Transverse colon (tissue), 4 donors: ENCODE measurements at regions not wholly inside any gene's neighbourhood (a gene's known extent, or its start where the extent isn't known, plus 50 kb on each side); places are given as distances from the start of the nearest gene placed in this dataset.

Experiments used
- EP300 ChIP-seq: sonication (generic); formaldehyde crosslinking; IDR thresholded peaks from one replicate; pipeline ENCODE4 v1.6.1; 2017; ENCODE audit warnings: antibody characterized with exemption, low read depth
- POLR2A ChIP-seq: fragments of 450-650 bp; IDR thresholded peaks from one replicate; pipeline ENCODE4 v1.6.1; 2016; ENCODE audit warnings: antibody characterized with exemption, mild to moderate bottlenecking, moderate library complexity
- POLR2AphosphoS5 ChIP-seq, 3 donors: sonication (generic); formaldehyde crosslinking; IDR thresholded peaks; one replicate each; pipeline ENCODE4 v1.6.1; 2016; ENCODE audit warnings: antibody characterized with exemption in 3 of 3
- TF ChIP-seq, protein P1 (sequence below), 5 experiments: fragments of 200-600 bp in 3 of 5; fragments of 450-650 bp in 2 of 5; sonication (generic) in 3 of 5; IDR thresholded peaks; 1 replicate in 2 of 5; 2 replicates in 3 of 5; pipeline ENCODE4 v1.5.1; 2016 to 2017; ENCODE audit warnings: antibody characterized with exemption in 5 of 5, inconsistent platforms in 3 of 5, mild to moderate bottlenecking in 2 of 5, moderate library complexity in 1 of 5

DNA sequence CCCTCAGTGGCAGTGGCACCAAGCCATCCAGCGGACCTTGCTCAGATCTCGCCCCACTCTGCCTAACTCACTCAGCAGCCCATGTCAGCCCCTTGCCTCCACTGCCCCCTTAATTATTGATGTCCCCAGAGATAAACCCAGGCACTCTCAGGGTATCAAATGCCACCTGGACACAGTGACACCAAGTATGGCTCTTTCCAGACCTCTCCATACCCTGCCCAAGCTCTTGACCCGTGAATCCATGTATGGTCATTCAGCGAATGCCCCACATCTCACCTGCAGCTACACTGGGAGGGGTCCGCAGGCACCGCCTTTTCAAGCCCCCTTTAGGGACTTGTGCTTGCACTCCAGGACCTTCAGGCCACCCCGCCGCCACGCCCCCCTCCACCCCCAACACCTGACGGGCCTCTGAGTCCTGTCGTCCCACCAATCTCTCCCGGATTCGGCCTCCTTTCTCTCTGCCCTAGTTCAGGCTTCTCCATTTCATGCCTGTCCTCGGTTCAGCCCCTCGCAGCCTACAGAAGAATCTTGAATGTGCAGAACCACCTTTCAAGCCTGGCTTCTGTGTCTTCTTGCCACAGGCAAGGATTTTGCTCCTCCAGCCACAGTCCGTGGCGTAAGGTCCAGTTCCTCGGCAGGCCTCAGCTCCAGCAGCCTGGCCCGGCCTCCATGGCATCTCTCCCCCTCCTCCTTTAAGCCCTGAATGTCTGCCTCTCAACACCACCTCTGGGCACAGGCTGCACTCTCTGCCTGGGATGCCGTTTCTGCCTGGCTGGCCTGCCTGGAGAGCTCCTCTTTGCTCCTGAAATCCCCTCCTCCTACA is 54.1 kb upstream of the ODC1 start:
- TF ChIP-seq, protein P1, sequence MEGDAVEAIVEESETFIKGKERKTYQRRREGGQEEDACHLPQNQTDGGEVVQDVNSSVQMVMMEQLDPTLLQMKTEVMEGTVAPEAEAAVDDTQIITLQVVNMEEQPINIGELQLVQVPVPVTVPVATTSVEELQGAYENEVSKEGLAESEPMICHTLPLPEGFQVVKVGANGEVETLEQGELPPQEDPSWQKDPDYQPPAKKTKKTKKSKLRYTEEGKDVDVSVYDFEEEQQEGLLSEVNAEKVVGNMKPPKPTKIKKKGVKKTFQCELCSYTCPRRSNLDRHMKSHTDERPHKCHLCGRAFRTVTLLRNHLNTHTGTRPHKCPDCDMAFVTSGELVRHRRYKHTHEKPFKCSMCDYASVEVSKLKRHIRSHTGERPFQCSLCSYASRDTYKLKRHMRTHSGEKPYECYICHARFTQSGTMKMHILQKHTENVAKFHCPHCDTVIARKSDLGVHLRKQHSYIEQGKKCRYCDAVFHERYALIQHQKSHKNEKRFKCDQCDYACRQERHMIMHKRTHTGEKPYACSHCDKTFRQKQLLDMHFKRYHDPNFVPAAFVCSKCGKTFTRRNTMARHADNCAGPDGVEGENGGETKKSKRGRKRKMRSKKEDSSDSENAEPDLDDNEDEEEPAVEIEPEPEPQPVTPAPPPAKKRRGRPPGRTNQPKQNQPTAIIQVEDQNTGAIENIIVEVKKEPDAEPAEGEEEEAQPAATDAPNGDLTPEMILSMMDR (IDR thresholded peaks at IDR 0.05) = no peak
- TF ChIP-seq POLR2A (no peak), EP300 (no peak), POLR2AphosphoS5 (IDR thresholded peaks at IDR 0.05) (no peak)
